Vagina (tissue), 2 donors: ENCODE measurements at regions not wholly inside any gene's neighbourhood (a gene's known extent, or its start where the extent isn't known, plus 50 kb on each side); places are given as distances from the start of the nearest gene placed in this dataset.

Experiments
- POLR2A ChIP-seq, 2 donors: fragments of 450-650 bp; IDR thresholded peaks; one replicate each; pipeline ENCODE4 v1.6.1; 2017; ENCODE audit warnings: antibody characterized with exemption in 2 of 2, mild to moderate bottlenecking in 2 of 2, moderate library complexity in 2 of 2
- TF ChIP-seq, protein P1 (sequence below), 3 experiments: fragments of 450-650 bp in 2 of 3; fragments of 200-600 bp in 1 of 3; sonication (generic) in 1 of 3; IDR thresholded peaks; one replicate each; pipeline ENCODE4 v1.5.1; 2017 to 2019; ENCODE audit warnings: antibody characterized with exemption in 3 of 3, mild to moderate bottlenecking in 2 of 3, moderate library complexity in 2 of 3

DNA sequence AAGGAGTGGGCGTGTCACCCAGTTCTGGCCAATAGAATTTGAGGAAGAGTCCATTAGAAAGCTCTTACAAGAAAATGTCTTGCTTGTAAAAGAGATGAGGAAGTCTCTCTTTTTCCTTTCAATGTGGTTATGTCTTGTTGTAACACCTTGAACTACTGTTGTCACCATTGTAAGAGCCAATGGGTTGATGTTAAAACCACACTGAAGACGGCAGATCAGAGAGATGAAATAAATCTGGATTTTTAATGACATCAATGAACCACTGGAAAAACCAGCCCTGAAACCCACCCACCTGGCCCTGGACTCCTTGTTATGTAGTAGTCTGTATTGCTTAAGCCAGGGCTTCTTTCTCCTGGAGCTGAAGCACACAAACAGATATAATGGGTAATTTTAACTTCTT lies 83.8 kb upstream of the ERCC6L2 start:
- TF ChIP-seq, protein P1, sequence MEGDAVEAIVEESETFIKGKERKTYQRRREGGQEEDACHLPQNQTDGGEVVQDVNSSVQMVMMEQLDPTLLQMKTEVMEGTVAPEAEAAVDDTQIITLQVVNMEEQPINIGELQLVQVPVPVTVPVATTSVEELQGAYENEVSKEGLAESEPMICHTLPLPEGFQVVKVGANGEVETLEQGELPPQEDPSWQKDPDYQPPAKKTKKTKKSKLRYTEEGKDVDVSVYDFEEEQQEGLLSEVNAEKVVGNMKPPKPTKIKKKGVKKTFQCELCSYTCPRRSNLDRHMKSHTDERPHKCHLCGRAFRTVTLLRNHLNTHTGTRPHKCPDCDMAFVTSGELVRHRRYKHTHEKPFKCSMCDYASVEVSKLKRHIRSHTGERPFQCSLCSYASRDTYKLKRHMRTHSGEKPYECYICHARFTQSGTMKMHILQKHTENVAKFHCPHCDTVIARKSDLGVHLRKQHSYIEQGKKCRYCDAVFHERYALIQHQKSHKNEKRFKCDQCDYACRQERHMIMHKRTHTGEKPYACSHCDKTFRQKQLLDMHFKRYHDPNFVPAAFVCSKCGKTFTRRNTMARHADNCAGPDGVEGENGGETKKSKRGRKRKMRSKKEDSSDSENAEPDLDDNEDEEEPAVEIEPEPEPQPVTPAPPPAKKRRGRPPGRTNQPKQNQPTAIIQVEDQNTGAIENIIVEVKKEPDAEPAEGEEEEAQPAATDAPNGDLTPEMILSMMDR (IDR thresholded peaks at IDR 0.05), result no peak
- no peak for TF ChIP-seq POLR2A (IDR thresholded peaks at IDR 0.05)
